ENCODE measurements at regions not wholly inside any gene's neighbourhood (a gene's known extent, or its start where the extent isn't known, plus 50 kb on each side); places are given as distances from the start of the nearest gene placed in this dataset.

DNA sequence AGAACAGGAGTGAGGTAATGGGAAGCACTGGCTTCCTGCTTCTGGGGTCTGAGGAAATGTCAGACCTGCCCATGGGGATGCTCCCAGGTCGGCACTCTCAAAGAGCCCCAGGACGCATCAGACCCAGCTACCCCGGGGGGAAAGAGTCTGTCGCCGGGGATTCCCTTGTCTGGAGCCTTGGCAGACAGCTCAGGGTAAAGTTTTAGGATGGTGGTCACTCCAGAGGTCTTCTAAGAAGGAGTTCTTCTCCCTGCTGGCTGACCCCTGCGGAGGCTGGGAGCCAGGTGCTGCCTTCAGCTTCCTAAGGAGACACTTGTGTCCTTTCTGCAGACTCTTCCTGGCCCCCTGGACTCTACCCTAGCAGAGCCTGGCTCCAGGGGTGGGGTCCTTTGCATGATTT, 61.9 kb upstream of the PSEN2 start:
- no peak overlapping the region for H3K27ac ChIP-seq
- H3K36me3 ChIP-seq: no peaks in the 10 kb centered on the region
- DNase-seq: no peak
- H3K27me3 ChIP-seq (ENCODE audit: insufficient read depth, low read depth, severe bottlenecking): no peaks in the 10 kb centered on the region
- TF ChIP-seq CTCF (IDR thresholded peaks at IDR 0.05; ENCODE audit: low read depth, low read length): no peak
- H3K9me3 ChIP-seq (ENCODE audit: severe bottlenecking): no peaks in the 10 kb centered on the region
- no peak overlapping the region for H3K4me3 ChIP-seq (ENCODE audit: low read depth, low read length)

DNA sequence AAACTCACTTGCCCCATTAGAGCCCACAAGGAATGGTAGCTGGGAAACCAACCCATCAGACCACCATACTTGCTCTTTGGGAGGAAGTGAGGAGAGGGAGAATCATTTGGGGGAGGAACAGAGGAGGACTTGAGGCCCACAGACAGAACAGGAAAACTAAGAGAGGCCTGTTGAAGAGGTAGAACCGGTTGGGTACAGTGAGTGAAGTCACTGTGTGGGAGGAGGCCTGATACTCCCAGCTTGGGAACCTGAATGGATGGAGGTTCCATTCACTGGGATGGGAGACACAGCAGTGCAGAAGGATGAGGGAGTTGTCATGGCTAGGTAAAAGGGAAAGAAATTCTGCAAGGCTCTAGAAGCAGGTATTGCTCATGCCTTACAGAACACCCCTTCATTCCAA, 63.4 kb upstream of the PSEN2 start:
- Histone ChIP-seq H3K27ac (no peak overlapping the region), H3K36me3 (no peaks in the 10 kb centered on the region), H3K27me3 (ENCODE audit: insufficient read depth, low read depth, severe bottlenecking) (no peaks in the 10 kb centered on the region), H3K9me3 (ENCODE audit: severe bottlenecking) (no peaks in the 10 kb centered on the region), H3K4me3 (ENCODE audit: low read depth, low read length) (no peak overlapping the region)
- no peak for TF ChIP-seq CTCF (IDR thresholded peaks at IDR 0.05; ENCODE audit: low read depth, low read length)
- no peak for DNase-seq

- no peak overlapping the region for H3K27ac ChIP-seq
- H3K27me3 ChIP-seq (ENCODE audit: insufficient read depth, low read depth, severe bottlenecking): no peaks in the 10 kb centered on the region
- no peak for TF ChIP-seq CTCF (IDR thresholded peaks at IDR 0.05; ENCODE audit: low read depth, low read length)
- H3K9me3 ChIP-seq (ENCODE audit: severe bottlenecking): no peaks in the 10 kb centered on the region
- DNase-seq: no peak
- no peaks in the 10 kb centered on the region for H3K36me3 ChIP-seq
- H3K4me3 ChIP-seq (ENCODE audit: low read depth, low read length): no peak overlapping the region
Observed at GRCh38 chr1:226804907-226805759, 65.3 kb upstream of the PSEN2 start.

- Histone ChIP-seq H3K27ac (no peak overlapping the region), H3K36me3 (no peaks in the 10 kb centered on the region), H3K4me3 (ENCODE audit: low read depth, low read length) (no peak overlapping the region), H3K9me3 (ENCODE audit: severe bottlenecking) (no peaks in the 10 kb centered on the region), H3K27me3 (ENCODE audit: insufficient read depth, low read depth, severe bottlenecking) (no peaks in the 10 kb centered on the region)
- no peak for DNase-seq
- no peak for TF ChIP-seq CTCF (IDR thresholded peaks at IDR 0.05; ENCODE audit: low read depth, low read length)
Observed at GRCh38 chr1:226800763-226801380, 61.8 kb upstream of the ITPKB start.

DNA sequence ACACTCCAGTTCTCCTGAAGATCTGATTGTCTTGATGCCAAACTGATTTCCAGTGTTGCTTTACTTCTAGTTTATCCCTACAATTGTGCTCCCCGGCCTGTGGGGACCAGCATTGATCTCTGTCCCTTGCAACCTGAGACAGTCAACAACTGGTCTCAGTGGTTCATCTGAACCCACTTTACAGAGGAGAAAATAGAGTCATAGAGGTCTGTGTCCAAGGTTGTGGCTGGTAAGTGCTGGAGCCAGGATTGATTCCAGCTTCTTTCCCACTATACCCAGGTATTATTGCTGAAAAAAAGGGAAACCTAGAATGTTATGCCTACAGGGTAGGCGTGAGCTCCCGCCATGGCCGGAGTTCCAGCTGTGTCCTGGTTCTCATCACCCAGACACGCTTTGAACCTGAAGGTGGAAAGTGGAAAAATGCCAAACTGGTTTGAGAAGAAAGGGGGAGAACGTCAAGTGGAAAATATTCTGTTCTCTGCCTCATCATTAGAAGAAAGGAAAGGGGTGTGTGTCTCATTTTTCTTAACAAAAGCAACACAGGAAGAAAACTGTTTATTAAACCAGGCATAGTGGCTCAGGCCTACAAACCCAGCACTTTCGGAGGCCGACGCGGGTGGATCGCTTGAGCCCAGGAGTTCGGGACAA, 60.7 kb upstream of the ITPKB start:
- DNase-seq: no peak
- no peak overlapping the region for H3K27ac ChIP-seq
- TF ChIP-seq CTCF (IDR thresholded peaks at IDR 0.05; ENCODE audit: low read depth, low read length): no peak

More for the DNA sequence above, 60.7 kb upstream of the ITPKB start:
- no peak overlapping the region for H3K4me3 ChIP-seq (ENCODE audit: low read depth, low read length)
- no peaks in the 10 kb centered on the region for H3K36me3 ChIP-seq
- H3K27me3 ChIP-seq (ENCODE audit: insufficient read depth, low read depth, severe bottlenecking): no peaks in the 10 kb centered on the region
- H3K9me3 ChIP-seq (ENCODE audit: severe bottlenecking): no peaks in the 10 kb centered on the region

Measured in WERI-Rb-1 (cell line).